Stimulated activated CD4-positive, alpha-beta T cell treated with anti-CD3 and anti-CD28 coated beads, Interleukin-12 subunit alpha, Interleukin-12 subunit beta, amount 100 ng/mL, for 24 hours (primary cell): ENCODE measurements at regions not wholly inside any gene's neighbourhood (a gene's known extent, or its start where the extent isn't known, plus 50 kb on each side); places are given as distances from the start of the nearest gene placed in this dataset.
"Not testable (repeated sequence)": the region's sequence is repeated elsewhere in the genome, so short reads cannot be mapped to it uniquely, and the experiment has no call there.

Experiments
- DNase-seq, 2 experiments: peaks; one replicate each; pipeline ENCODE4 v3.0.0-alpha.2; 2020; ENCODE audit warnings: low read depth in 2 of 2

DNA sequence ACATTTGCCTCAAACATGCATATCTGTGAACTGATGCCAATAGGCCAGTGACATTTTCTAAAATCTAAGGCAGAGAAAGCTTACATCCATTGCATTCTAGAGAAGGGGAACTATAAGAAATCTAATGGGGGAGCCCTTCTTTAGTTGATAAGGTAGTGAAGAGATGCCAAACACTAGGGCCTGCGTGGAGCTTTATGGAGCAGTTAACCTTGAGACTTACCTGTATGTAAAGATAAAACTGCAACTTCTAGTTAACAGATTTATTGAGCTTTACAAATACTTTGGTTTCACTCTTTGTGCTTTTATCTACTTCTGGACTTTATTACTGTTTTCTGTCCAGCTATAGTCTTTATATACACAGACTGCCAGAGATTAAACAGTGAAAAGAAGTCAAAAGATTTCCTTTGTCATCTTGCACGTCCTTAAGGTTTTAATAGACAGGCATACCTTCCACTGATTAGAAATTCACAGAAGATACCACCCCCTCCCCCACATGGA is 457.6 kb downstream of the KLF12 start:
- DNase-seq = no peak

DNA sequence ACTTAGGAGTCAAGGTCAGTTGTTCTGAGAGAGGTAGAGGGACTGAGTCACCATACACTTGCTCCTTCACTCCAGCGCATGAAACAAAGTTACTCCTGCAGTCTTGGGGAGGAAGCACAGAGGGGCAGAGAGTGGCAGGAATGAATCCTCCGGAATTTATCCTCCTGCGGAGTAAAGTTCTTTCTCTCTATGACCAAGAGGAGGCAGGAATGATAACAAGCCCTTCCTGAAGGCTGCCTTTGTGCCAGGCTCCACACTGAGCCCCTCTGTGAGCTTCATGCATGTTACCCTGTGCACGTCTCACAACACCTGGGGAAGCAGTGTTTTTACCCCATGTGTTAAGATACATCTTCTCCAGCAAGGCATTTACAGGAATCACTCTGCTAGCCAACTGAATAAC is 458.4 kb downstream of the KLF12 start:
- DNase-seq = no peak

DNA sequence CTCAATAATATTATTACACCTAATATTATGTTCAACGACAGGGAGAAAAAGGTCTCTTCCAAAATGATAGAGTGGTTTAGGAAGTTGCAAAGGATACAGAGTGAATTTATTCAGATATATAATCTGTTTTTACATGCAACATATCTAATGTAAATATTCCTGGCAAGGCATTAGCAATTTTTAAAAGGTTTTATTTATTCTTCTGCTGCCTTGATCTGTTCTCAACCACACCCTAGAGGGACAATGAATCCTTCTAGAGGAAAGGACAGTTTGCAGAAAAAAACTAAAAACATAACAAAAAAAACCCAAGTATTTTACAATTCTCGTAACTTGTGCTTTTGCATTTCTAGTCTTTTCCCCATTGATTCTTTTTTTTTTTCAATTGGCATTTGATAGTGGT is 459.6 kb downstream of the KLF12 start:
- no peak for DNase-seq

DNA sequence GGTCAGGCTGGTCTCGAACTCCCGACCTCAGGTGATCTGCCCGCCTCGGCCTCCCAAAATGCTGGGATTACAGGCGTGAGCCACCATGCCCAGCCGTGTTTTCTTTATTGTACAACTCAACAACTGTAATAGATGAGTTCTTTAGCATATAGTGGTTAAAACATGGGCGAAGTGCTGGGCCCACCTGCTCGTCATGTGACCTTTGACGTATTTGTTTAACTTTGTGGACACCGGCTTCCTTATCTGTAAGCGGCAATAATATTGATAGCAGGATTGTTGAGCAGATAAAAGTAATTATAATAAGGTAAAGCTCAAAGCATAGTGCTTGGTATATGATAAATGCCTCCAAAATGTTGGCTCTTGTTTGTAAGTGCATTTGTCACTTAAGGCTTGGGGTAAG is 460.3 kb downstream of the KLF12 start:
- no peak for DNase-seq

DNA sequence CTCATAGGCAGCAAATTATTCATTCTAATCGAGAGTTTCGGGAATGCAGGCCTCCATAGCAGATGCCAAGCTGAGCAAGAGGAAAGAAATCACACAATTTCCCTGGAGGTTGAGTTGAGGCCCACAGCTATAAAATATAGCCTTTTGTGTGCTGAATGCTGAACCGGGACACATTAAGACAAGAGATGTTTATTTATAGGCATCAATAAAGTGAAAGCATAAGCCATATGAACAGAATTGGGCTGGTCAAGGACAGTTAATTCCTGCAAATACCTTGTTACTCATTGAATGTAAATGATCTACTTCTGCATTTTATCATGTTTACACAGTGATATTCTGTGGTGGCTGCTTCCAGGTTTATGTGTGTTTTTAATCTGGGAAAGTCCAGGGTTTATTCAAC is 461.7 kb downstream of the KLF12 start:
- no peak for DNase-seq

DNA sequence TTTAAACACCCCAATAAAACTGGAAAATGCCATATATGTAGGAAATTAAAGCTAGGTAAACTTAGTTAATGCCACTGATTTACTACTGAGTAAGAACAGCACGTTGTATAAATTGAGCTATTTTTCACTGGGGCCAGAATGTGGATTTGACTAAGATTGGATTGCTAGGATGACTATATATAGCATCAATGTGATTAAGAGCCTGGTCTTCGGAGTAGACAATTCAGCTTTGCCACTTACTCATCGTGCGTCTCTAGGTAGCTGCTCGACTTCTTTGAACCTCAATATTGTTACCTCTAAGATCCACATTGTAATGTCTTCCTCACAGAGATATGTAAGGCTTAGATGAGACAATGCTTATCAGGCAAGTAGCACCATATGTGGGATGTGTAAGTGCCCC is 462.5 kb downstream of the KLF12 start:
- DNase-seq = no peak

DNA sequence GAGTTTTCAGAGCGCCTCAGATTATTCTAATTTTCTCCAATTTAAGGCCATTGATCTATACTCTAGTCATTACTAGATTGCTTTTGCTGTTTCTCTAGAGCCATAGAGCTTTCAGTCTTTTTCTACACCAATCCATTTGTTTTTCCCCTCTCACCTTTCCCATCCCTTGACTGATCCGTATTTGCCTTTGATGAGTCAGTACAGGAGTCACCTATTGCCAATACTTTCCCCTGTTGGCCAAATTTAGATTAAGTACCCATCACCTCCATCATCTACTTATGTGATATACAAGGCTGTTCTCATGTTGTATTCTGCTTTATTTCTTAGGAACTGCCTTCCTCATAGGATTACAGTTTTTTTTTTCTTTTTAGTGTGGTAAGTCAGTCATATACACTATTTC is 463.2 kb downstream of the KLF12 start:
- DNase-seq = no peak

DNA sequence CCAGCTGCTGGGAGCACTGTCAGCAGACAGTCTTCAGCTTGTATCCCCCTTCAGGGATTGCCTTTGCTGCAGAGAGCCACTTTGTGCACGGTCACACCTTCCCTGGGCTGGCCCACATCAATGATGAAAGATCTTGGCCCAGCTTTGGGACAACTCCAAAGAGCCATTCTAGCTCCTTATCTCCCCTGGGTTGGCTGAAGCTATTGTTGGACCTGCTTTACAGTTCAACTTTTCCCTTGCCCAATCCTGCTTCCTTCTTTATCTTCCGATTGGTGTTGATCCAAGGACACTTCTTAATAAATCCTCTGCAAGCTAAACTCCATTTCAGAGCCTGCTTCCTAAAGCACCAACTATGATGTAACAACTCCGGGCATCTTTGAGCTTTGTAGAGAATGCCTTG is 466.4 kb downstream of the KLF12 start:
- DNase-seq = no peak

DNA sequence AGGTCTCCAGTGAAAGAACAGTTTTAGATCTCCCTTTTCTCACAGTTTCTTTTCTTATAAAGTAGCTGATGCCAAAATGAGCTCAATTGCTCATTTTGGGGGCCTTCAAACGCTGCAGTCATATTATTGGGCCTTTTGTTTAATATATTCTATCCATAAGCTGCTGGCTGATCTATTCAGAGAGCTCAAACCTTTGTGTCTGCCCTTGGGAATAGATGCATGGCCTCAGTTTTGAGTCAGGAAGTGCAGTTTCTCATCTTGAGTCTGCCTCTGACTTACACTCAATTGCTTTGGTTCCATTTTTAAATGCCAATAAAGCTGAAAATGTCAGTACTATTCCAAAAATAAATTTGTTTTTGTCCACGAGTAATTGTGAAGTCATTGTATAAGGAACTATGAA is 468.9 kb downstream of the KLF12 start:
- DNase-seq = no peak

DNA sequence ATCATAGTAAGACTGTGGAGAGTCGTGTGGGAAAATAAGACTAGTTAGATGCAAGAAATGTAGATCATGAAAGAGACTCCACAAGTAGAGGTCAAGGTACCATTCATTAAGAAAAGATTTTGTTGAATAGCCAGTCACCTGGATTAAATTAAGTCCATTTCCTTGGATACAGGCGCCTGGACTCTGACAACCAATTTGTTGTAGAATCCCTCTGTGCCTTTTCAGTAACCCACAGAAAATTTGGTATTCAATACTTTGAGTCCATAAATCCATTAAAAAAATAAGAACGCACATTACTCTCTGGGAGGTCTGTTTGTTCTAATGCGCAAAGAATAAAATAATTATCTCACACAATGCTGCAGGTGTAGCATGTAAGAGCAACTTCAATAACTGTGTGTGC is 469.4 kb downstream of the KLF12 start:
- DNase-seq = no peak

DNA sequence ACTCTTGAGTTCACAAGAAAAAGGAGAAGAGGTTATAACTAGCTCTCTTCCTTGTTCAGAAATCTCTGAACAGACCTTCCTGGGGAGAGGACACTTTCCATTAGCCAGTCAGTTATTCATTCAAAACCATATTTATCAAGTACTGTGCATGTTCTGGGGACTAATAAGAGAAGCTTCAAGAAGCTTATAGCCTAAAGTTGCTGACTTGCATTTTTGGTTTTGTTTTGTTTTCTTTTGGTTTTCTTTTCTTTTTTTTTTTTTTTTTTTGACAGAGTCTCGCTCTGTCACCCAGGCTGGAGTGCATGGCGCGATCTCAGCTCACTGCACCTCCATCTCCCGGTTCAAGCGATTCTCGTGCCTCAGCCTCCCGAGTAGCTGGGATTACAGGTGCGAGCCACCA is 471.4 kb downstream of the KLF12 start:
- no peak for DNase-seq

DNA sequence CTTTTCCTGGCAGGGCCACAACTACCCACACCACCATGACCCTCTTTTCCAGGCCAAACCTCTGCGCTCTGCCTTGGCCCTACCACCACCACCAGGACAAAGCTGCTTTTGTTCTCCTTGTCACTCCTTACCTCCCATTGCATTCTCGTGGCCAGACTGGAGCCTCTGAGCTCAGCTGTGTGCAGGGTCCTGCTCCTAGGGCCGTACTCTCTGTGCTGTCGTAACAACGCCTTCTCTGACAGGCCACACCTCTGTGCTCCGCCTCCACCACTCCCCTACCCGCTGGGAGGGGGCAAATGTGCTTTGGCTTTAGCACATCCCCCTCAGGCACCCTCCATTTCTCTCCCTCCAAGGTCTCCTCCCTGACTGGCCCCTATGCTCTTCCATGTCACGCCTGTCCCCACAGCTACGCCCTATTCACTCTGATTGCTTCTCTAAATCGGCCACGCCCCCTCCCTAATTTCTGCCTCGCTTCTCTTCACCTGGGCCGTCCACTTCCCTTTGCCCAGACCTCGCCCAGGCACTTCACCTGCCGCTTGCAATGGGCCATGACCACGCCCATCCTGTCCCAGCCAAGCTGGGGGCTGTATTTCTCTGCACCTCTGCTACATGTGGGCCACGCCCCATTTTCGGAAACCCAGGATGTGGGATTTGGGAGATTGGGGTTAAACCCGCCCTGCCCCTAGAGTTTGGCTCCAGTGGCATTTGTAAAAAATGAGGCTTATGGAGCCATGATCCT is 472.3 kb downstream of the KLF12 start:
- DNase-seq = no peak

DNA sequence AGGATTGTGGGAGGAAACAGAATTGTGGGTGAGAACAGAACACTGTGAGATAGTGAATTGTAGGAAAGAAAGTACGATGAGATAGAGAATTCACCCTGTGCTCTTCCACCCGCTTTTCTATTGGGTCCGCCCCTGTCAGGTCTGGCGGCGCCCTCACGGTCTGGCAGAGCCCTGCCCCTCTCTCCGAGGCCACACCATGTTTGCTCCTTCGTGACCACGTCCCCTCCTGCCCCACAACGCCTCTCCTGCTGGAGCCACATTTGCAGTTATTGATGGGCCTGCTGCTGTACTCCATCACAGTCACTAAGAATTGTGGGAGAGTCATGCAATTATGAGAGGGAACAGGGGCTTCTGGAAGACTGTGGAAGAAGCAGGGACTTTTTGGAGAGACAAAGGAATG is 473.1 kb downstream of the KLF12 start:
- DNase-seq = no peak

DNA sequence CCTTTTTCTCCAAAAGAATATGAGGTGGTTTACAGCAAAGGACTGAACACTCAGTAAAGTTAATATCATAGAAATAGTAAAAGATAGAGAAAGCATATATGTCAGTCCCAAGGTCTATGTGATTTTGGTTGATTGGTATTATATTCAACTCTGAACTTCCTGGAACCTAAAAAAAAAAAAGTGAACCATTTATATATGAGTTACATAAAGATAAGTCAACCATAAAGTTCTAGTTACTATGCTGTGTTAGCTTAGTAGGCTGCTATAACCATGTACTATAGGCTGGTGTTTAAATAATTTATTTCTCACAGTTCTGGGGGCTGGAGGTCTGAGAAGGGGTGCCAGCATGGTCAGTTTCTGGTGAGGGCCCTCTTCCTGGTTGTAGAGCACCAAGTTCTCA is 475.6 kb downstream of the KLF12 start:
- DNase-seq = no peak

DNA sequence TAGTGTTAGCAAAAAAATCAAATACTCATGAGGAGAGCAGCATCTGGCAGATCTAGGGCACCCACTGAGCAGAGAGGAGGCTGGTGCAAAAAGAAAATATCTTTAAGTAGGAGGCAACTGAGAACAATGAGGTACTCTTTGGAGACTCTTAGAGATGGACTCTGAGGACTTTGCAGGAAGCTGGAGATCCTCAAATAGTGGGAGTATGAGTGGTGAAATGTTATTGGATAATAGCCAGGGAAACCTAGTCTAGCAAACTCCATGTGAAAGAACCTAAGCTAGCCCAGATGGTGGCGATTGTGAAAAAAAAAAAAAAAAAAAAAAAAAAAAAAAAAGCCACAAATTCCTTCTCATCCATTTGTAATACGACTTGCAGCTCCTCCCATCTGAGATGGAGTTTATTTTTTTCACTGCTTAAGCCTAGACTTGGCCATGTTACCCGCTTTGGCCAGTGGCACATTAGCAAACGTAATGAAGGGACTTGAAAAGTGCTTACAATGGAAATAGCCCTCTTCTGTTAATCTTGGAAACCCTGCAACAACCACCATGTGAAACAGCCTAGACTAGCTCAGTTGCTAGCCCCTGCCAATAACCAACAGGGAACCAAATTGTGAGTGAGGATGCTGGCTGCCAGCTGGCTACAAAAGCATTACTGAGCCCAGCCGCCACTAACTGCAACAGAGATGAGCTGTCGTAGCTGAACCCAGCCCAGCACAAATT is 476.2 kb downstream of the KLF12 start:
- no peak for DNase-seq

DNA sequence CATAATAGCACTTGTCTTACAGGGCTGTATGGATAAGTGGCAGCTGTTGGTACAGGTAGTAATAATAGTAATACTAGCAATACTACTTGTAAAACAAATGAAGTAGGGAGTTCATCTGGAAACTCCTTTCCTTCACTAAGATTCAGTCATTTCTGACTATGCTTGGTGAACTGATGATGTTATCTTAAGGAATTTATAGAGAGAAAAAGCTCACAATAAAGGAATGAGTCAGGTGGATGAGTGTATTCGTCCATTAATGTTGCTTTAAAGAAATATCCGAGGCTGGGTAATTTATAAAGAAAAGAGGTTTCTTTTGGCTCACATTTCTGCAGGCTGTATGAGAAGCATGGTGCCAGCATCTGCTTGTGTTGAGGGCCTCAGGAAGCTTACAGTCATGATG is 477.3 kb downstream of the KLF12 start:
- DNase-seq = no peak

DNA sequence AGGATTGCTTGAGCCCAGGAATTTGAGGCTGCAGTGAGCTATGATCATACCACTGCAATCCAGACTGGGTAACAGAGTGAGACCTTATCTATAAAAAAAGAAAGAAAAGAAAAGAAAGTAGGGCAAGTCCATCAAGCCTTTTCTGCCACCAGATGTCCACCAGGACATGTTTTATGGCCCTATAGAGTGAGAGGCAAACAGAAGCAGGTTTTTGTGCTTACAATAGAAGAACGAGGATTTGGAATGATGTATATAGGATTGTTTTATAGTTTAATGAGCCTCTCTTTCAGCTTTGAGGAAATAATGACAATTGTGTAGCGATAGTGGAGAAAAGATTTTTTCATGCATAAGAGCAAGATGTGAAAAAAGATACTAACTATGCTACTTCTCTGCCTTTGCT is 480.5 kb downstream of the KLF12 start:
- no peak for DNase-seq

DNA sequence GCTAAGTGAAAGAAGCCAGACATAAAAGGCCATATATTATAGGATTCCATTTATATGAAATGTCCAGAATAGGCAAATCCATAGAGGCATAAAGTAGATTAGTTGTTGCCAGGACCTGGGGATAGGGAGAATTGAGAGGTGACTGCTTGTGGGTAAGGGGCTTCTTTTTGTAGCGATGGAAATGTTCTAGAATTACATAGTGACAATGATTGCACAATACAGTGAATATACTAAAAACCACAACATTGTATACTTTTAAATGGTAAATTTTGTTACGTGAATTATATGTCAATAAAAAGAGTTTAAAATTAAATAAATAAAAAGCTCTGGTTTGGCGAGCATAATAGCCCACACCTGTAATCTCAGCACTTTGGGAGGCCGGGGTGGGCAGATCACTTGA is 486.8 kb downstream of the KLF12 start:
- no peak for DNase-seq

DNA sequence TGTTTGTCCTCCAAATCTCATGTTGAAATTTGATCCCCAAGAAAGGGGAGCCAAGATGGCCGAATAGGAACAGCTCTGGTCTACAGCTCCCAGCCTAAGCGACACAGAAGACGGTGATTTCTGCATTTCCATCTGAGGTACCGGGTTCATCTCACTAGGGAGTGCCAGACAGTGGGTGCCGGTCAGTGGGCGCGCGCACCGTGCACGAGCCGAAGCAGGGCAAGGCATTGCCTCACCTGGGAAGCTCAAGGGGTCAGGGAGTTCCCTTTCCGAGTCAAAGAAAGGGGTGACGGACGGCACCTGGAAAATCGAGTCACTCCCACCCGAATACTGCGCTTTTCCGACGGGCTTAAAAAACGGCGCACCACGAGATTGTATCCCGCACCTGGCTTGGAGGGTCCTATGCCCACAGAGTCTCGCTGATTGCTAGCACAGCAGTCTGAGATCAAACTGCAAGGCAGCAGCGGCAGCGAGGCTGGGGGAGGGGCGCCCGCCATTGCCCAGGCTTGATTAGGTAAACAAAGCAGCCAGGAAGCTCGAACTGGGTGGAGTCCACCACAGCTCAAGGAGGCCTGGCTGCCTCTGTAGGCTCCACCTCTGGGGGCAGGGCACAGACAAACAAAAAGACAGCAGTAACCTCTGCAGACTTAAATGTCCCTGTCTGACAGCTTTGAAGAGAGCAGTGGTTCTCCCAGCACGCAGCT is 493.6 kb downstream of the KLF12 start:
- DNase-seq = not testable (repeated sequence)

DNA sequence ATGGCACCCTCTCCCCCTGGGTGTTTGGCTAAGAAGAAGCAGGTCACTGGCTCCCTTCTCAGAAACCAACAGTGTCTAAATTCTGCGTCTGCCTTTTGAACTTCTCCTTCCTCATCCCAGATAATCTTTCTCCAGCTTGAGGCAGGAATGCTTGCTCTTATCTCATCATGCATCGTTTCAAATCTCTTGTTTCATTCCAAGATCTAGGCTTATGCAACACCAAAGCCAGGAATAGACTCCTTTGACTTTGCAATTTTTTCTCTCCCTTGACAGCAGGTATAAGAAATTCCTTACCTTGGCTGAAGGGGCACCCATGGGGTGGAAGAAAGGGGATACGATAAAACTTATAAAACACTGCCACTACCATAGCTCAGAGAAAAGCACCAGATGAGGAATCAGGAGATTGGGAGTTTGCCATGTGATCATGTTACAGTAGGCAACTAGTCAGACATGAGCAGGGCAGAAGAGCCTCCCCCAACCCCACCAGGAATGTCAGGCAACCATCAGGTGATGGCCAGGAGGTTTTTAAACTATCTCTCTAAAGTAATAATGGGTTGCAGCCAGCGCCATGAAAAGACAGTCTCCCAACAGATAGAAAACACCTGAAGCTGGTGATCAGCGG is 498.9 kb downstream of the KLF12 start:
- DNase-seq = no peak

DNA sequence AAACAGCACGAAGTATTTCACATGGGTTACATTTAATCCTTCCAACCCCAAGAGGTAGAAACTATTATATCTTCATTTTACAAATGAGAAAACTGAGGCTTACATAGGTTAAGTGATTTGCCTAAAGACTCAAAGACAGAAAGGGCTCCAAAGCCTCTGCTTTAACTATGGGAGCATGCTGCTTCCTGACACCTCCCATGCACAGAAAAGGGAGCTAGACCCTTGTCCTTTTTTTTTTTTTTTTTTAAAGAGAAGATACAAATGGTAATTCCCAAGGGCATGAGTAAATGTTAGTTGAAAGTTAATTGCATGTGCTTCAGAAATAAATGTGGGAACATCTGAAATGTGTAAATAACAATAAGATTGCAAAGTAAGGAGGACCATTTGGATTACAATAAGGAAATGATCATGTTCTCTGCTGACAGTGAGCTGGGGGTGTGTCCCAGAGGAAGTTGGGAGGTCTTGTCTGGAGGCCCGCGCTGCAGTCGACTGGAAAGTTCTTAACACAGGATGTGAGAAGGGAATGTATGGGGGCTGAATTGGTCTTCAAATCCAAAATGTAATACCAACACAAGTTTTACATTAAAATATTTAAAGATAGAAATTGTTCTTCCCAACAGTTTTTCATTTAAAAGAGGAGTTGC is 500.3 kb downstream of the KLF12 start:
- no peak for DNase-seq

DNA sequence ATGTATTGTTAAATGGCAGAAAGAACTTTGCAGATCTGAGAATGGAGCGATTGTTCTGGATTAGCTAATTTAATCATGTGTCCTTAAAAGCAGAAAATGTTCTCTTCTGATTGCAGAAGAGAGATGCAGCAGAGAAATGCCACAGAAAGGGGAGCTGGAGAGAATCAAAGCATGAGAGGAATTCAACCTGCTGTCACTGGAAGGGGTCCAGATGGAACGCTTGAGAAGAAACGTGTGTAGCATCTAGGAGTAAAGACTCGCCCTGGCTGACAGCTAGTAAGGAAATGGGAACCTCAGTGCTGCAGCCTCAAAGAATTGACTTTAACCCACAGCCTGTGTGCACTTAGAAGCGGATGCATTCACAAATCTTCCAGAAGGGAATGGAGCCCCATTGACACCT is 502.8 kb downstream of the KLF12 start:
- no peak for DNase-seq
